ENCODE measurements at regions not wholly inside any gene's neighbourhood (a gene's known extent, or its start where the extent isn't known, plus 50 kb on each side); places are given as distances from the start of the nearest gene placed in this dataset.

DNA sequence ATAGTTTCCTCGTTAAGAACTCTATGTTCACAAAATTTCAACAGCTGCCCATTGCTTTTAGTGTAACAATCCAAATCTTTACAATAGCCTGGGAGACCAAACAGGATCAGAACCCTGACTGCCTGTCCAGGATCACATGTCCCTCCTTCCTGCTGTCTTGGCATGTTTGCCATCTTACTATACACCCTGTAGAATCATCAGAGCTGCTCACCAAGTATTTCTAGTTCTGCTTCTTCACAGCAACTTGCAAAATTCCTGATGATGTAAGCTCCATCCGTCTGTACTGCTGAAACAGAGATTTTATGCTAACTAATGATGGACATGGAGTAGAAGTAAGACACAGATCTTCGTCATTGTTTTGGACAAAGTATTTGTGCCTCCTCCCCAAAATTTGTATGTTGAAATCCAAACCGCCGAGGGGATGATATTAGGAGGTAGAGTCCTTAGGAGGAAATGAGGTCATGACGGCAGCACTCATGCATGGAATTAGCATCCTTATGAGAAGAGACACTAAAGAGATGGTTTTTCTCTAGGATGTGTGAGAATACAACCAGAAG is 464.9 kb upstream of the BRINP1 start:
- intact Hi-C loops (cut with micrococcal nuclease), result no loop called here
- H3K4me1 ChIP-seq (ENCODE audit: control insufficient read depth, extremely low read depth, insufficient read depth, low read length), result no peaks in the 10 kb centered on the region
- no peaks in the 10 kb centered on the region for H4K20me1 ChIP-seq (replicated peaks; ENCODE audit: control insufficient read depth, extremely low read depth, insufficient read depth, low read length)
- no peak overlapping the region for H3K27ac ChIP-seq (ENCODE audit: insufficient read depth, low read depth, low read length)
- no TSS peak for BruUV-seq (replicated peaks)
- no peak for TF ChIP-seq FOS (IDR thresholded peaks at IDR 0.05; ENCODE audit: borderline replicate concordance, insufficient read depth, low read length)
- TF ChIP-seq POLR2AphosphoS5 (IDR thresholded peaks at IDR 0.05; ENCODE audit: insufficient read depth, low read depth, low read length), result no peak
- no peak for TF ChIP-seq JUN (IDR thresholded peaks at IDR 0.05; ENCODE audit: borderline replicate concordance, insufficient read depth, insufficient read length, low read depth)
- TF ChIP-seq MYC (IDR thresholded peaks at IDR 0.05; ENCODE audit: low read depth, low read length), result no peak
- TF ChIP-seq GATA2 (IDR thresholded peaks at IDR 0.05; ENCODE audit: insufficient read depth, insufficient read length, low read depth, low read length), result no peak
- no peak for TF ChIP-seq EZH2 (IDR thresholded peaks at IDR 0.05; ENCODE audit: borderline replicate concordance, low read depth, low read length, severe bottlenecking)
- TF ChIP-seq, protein P1, sequence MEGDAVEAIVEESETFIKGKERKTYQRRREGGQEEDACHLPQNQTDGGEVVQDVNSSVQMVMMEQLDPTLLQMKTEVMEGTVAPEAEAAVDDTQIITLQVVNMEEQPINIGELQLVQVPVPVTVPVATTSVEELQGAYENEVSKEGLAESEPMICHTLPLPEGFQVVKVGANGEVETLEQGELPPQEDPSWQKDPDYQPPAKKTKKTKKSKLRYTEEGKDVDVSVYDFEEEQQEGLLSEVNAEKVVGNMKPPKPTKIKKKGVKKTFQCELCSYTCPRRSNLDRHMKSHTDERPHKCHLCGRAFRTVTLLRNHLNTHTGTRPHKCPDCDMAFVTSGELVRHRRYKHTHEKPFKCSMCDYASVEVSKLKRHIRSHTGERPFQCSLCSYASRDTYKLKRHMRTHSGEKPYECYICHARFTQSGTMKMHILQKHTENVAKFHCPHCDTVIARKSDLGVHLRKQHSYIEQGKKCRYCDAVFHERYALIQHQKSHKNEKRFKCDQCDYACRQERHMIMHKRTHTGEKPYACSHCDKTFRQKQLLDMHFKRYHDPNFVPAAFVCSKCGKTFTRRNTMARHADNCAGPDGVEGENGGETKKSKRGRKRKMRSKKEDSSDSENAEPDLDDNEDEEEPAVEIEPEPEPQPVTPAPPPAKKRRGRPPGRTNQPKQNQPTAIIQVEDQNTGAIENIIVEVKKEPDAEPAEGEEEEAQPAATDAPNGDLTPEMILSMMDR (IDR thresholded peaks at IDR 0.05; ENCODE audit: extremely low read depth in 1 of 2, insufficient read depth in 1 of 2, low read depth in 1 of 2, low read length in 2 of 2), result no peak
- TF ChIP-seq POLR2A (IDR thresholded peaks at IDR 0.05; ENCODE audit: low read depth, low read length), result no peak
- TF ChIP-seq, protein P2, sequence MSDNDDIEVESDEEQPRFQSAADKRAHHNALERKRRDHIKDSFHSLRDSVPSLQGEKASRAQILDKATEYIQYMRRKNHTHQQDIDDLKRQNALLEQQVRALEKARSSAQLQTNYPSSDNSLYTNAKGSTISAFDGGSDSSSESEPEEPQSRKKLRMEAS (IDR thresholded peaks at IDR 0.05; ENCODE audit: insufficient read depth, insufficient read length), result no peak
- dilution Hi-C loops (cut with MboI; ENCODE audit: extremely low pct_ligation_motif_present, low sequenced_read_pairs), result no loop called here
- no peak overlapping the region for H3K9ac ChIP-seq (replicated peaks; ENCODE audit: extremely low read depth, insufficient read depth, low read length)
- H2AFZ ChIP-seq (ENCODE audit: low read depth, low read length), result no peak overlapping the region
- H3K79me2 ChIP-seq (ENCODE audit: control insufficient read depth, insufficient read depth, low read length), result no peaks in the 10 kb centered on the region
- peaks cover 11% of the 10 kb centered on the region for H3K9me3 ChIP-seq (replicated peaks; ENCODE audit: control insufficient read depth, insufficient read depth, low read length)
- H3K36me3 ChIP-seq (ENCODE audit: control insufficient read depth in 2 of 2, extremely low read depth in 1 of 2, insufficient read depth in 2 of 2, low read length in 2 of 2), result no peaks in the 10 kb centered on the region
- no peaks in the 10 kb centered on the region for H3K27me3 ChIP-seq (ENCODE audit: control insufficient read depth in 2 of 2, insufficient read depth in 2 of 2, low read length in 2 of 2)
- H3K4me2 ChIP-seq (ENCODE audit: insufficient read depth, low read length), result no peak overlapping the region
- no peak overlapping the region for H3K4me3 ChIP-seq (replicated peaks in 1 of 3; ENCODE audit: insufficient read depth in 1 of 3, low read depth in 1 of 3, low read length in 3 of 3)
- ChIA-PET CTCF (no interaction called here), POLR2A (no interaction called here)
- no peaks in the 10 kb centered on the region for H3K9me1 ChIP-seq (replicated peaks; ENCODE audit: control insufficient read depth, extremely low read depth, insufficient read depth, low read length)
- DNase-seq (ENCODE audit: low read depth, low spot score) (no peak), FAIRE-seq (no peak)

Data from endothelial cell of umbilical vein (primary cell).